GM12878 (cell line): ENCODE measurements at regions not wholly inside any gene's neighbourhood (a gene's known extent, or its start where the extent isn't known, plus 50 kb on each side); places are given as distances from the start of the nearest gene placed in this dataset.

Experiments
- CTCF ChIP-seq, 3 experiments: IDR thresholded peaks in 2 of 3; conservative IDR thresholded peaks in 1 of 3; 2 replicates each; pipeline ENCODE4 v1.5.1; 2011; ENCODE audit warnings: low read depth in 3 of 3, low read length in 3 of 3, mild to moderate bottlenecking in 3 of 3, control low read depth in 2 of 3, moderate library complexity in 2 of 3, inconsistent platforms in 1 of 3, mixed read lengths in 1 of 3; ENCODE audit not compliant: control insufficient read depth in 2 of 3, insufficient read depth in 1 of 3; ENCODE audit errors: extremely low read depth in 1 of 3
- NFIC ChIP-seq: IDR thresholded peaks from 2 replicates; pipeline ENCODE4 v1.6.1; 2012; ENCODE audit warnings: low read depth, mild to moderate bottlenecking, inconsistent platforms, low read length, moderate library complexity
- POLR2A ChIP-seq: IDR thresholded peaks from 2 replicates; pipeline ENCODE4 v1.6.1; 2011; ENCODE audit warnings: low read depth, mild to moderate bottlenecking, low read length
- TAF1 ChIP-seq: IDR thresholded peaks from 2 replicates; pipeline ENCODE4 v1.6.1; 2011; ENCODE audit warnings: mild to moderate bottlenecking, low read depth, low read length, borderline replicate concordance
- TF ChIP-seq, protein P1 (sequence below): IDR thresholded peaks from 2 replicates; pipeline ENCODE4 v1.6.1; 2011; ENCODE audit warnings: low read depth, low read length, improper control_type of control experiment, borderline replicate concordance

- TF ChIP-seq CTCF (IDR thresholded peaks at IDR 0.05 in 2 of 3, conservative IDR thresholded peaks at IDR 0.05 in 1 of 3; ENCODE audit: control insufficient read depth in 2 of 3, extremely low read depth in 1 of 3, insufficient read depth in 1 of 3, low read depth in 3 of 3, low read length in 3 of 3) (no peak), NFIC (no peak), POLR2A (no peak), TAF1 (no peak)
- TF ChIP-seq, protein P1, sequence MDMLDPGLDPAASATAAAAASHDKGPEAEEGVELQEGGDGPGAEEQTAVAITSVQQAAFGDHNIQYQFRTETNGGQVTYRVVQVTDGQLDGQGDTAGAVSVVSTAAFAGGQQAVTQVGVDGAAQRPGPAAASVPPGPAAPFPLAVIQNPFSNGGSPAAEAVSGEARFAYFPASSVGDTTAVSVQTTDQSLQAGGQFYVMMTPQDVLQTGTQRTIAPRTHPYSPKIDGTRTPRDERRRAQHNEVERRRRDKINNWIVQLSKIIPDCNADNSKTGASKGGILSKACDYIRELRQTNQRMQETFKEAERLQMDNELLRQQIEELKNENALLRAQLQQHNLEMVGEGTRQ, result no peak
Measured at GRCh38 chrX:35285289-35285962, 342.8 kb downstream of the FAM47B start.
